ENCODE measurements at regions not wholly inside any gene's neighbourhood (a gene's known extent, or its start where the extent isn't known, plus 50 kb on each side); places are given as distances from the start of the nearest gene placed in this dataset.

DNA sequence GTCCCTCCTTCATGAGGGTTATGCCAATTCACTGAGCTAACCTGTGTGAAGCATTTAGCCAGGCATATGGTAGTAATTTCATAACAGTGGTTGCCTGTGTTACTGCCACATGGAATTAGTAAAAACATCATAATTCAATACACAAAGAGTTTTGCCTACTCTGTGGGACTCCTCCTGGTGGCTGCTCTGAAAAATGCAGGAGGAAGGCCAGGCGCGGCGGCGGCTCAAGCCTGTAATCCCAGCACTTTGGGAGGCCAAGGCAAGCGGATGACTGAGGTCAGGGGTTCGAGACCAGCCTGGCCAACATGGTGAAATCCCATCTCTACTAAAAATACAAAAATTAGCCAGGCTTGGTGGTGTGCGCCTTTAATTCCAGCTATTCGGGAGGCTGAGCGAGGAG, 547.3 kb downstream of the CDK5RAP2 start:
- Mint-ChIP-seq H3K27me3 (no peaks in the 10 kb centered on the region), H3K9me3 (peaks cover 0 to 5% (median 0%) of the 10 kb centered on the region in 7 donors), H3K4me1 (no peaks in the 10 kb centered on the region), H3K4me3 (no peak overlapping the region), H3K27ac (no peak overlapping the region), H3K36me3 (no peaks in the 10 kb centered on the region)
- Histone ChIP-seq H3K27me3 (ENCODE audit: control insufficient read depth, insufficient read depth, low read length) (no peaks in the 10 kb centered on the region), H3K36me3 (ENCODE audit: control insufficient read depth, insufficient read depth, low read length) (no peaks in the 10 kb centered on the region), H3K4me3 (ENCODE audit: low read depth, low read length) (no peak overlapping the region), H3K9me3 (ENCODE audit: control insufficient read depth in 2 of 2, low read length in 2 of 2) (no peaks in the 10 kb centered on the region), H3K27ac (ENCODE audit: insufficient read depth, low read length, poor library complexity, severe bottlenecking) (no peak overlapping the region), H3K4me1 (ENCODE audit: control insufficient read depth, insufficient read depth, low read length, poor library complexity, severe bottlenecking) (no peaks in the 10 kb centered on the region)
- ATAC-seq (ENCODE audit: low read depth in 2 of 2) (no peak), DNase-seq (no peak)

DNA sequence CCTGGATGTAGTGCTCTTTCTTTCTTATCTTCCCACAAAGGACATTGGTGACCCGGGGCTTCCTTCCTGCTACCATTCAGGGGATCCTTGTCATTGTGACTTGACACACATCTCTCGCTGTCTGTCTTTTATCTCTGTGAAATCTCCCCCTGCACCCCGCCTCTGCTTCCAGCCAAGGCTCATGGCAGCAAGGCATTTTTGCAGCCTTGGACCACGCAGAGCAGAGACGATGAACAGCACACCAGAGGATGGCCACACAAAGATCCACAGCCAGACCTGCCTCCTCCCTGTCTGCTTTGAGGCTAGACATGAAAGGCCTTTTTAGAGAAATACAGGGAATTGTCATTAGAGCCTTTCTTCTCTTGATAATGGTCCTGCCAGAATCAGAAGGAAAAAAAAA, 549.1 kb downstream of the CDK5RAP2 start:
- Mint-ChIP-seq H3K27ac (no peak overlapping the region), H3K4me3 (no peak overlapping the region), H3K27me3 (no peaks in the 10 kb centered on the region), H3K36me3 (no peaks in the 10 kb centered on the region), H3K4me1 (no peaks in the 10 kb centered on the region), H3K9me3 (peaks cover 0 to 5% (median 0%) of the 10 kb centered on the region in 7 donors)
- no peak overlapping the region for H3K27ac ChIP-seq (ENCODE audit: insufficient read depth, low read length, poor library complexity, severe bottlenecking)
- no peaks in the 10 kb centered on the region for H3K4me1 ChIP-seq (ENCODE audit: control insufficient read depth, insufficient read depth, low read length, poor library complexity, severe bottlenecking)
- no peaks in the 10 kb centered on the region for H3K27me3 ChIP-seq (ENCODE audit: control insufficient read depth, insufficient read depth, low read length)
- no peaks in the 10 kb centered on the region for H3K36me3 ChIP-seq (ENCODE audit: control insufficient read depth, insufficient read depth, low read length)
- DNase-seq, result no peak
- no peak for ATAC-seq (ENCODE audit: low read depth in 2 of 2)
- no peak overlapping the region for H3K4me3 ChIP-seq (ENCODE audit: low read depth, low read length)
- no peaks in the 10 kb centered on the region for H3K9me3 ChIP-seq (ENCODE audit: control insufficient read depth in 2 of 2, low read length in 2 of 2)

DNA sequence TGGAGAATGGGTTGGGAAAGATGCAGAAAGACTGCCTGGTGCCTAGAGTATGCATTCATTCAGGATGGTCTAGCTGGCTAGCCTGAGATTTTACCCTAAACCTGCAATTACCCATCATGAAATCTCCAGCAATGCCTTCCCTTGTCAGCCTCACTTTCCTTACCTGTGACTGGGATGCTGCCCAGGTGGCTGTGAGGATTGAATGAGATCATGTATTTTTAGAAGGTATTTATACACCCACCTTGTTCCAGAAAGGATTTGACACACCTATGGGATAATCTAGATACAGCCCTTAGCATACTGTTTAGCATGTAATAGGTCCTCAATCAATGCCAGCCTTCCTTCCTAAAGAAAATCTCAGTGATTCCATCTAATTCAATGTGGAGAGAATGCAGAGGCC, 561.4 kb downstream of the CDK5RAP2 start:
- no peak overlapping the region for H3K4me3 ChIP-seq (ENCODE audit: low read depth, low read length)
- no peak overlapping the region for H3K27ac ChIP-seq (ENCODE audit: insufficient read depth, low read length, poor library complexity, severe bottlenecking)
- H3K27ac Mint-ChIP-seq, result no peak overlapping the region
- no peaks in the 10 kb centered on the region for H3K4me1 Mint-ChIP-seq
- DNase-seq, result no peak
- peaks cover 0 to 6% (median 0%) of the 10 kb centered on the region in 7 donors for H3K9me3 Mint-ChIP-seq
- H3K9me3 ChIP-seq (ENCODE audit: control insufficient read depth in 2 of 2, low read length in 2 of 2), result no peaks in the 10 kb centered on the region
- peaks cover 4% of the 10 kb centered on the region for H3K27me3 Mint-ChIP-seq
- no peak for ATAC-seq (ENCODE audit: low read depth in 2 of 2)
- H3K36me3 ChIP-seq (ENCODE audit: control insufficient read depth, insufficient read depth, low read length), result no peaks in the 10 kb centered on the region
- no peak overlapping the region for H3K4me3 Mint-ChIP-seq
- H3K36me3 Mint-ChIP-seq, result no peaks in the 10 kb centered on the region
- no peaks in the 10 kb centered on the region for H3K4me1 ChIP-seq (ENCODE audit: control insufficient read depth, insufficient read depth, low read length, poor library complexity, severe bottlenecking)
- no peaks in the 10 kb centered on the region for H3K27me3 ChIP-seq (ENCODE audit: control insufficient read depth, insufficient read depth, low read length)

DNA sequence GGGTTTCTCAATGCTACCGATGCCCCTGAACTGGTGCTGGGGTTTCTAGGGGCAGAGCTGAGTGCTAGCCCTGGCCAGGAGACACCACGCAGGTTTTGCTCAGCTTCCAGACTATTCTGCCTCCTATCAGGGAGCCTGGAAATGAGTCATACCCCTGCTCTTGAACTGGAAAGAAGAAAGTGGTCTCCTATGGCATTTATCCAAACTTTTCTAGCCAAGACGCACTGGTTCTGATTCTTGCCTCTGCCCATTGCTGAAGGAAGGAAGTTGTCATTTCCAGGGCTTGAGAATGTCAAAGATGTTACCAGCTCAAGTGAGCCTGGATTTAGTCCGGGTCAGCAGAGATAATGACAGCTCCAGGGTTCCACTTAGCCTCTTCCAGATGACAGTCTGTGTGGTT, 561.9 kb downstream of the CDK5RAP2 start:
- H3K4me3 ChIP-seq (ENCODE audit: low read depth, low read length), result no peak overlapping the region
- H3K36me3 Mint-ChIP-seq, result no peaks in the 10 kb centered on the region
- H3K36me3 ChIP-seq (ENCODE audit: control insufficient read depth, insufficient read depth, low read length), result no peaks in the 10 kb centered on the region
- H3K4me1 ChIP-seq (ENCODE audit: control insufficient read depth, insufficient read depth, low read length, poor library complexity, severe bottlenecking), result no peaks in the 10 kb centered on the region
- H3K9me3 ChIP-seq (ENCODE audit: control insufficient read depth in 2 of 2, low read length in 2 of 2), result no peaks in the 10 kb centered on the region
- no peak overlapping the region for H3K4me3 Mint-ChIP-seq
- no peak overlapping the region for H3K27ac Mint-ChIP-seq
- H3K4me1 Mint-ChIP-seq, result no peaks in the 10 kb centered on the region
- no peak for ATAC-seq (ENCODE audit: low read depth in 2 of 2)
- no peak overlapping the region for H3K27ac ChIP-seq (ENCODE audit: insufficient read depth, low read length, poor library complexity, severe bottlenecking)
- no peaks in the 10 kb centered on the region for H3K27me3 ChIP-seq (ENCODE audit: control insufficient read depth, insufficient read depth, low read length)
- no peak for DNase-seq
- peaks cover 0 to 6% (median 0%) of the 10 kb centered on the region in 7 donors for H3K9me3 Mint-ChIP-seq
- H3K27me3 Mint-ChIP-seq, result peaks cover 4% of the 10 kb centered on the region

DNA sequence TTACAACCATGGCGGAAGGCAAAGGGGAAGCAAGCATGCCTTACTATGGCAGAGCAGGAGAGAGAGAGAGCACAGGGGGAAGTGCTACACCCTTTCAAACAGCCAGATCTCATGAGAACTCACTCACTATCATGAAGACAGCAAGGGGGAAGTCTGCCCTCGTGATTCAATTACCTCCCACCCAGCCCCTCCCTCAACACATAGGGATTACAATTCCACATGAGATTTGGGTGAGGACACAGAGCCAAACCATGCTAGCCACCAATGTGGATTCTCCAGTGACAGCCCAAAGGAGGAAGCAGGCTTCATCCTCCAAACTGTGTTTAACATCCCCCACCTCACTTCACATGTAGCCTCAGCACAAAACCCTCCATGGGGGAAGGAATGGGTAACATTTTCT, 563.7 kb downstream of the CDK5RAP2 start:
- Histone ChIP-seq H3K27ac (ENCODE audit: insufficient read depth, low read length, poor library complexity, severe bottlenecking) (no peak overlapping the region), H3K36me3 (ENCODE audit: control insufficient read depth, insufficient read depth, low read length) (no peaks in the 10 kb centered on the region), H3K4me1 (ENCODE audit: control insufficient read depth, insufficient read depth, low read length, poor library complexity, severe bottlenecking) (no peaks in the 10 kb centered on the region), H3K9me3 (ENCODE audit: control insufficient read depth in 2 of 2, low read length in 2 of 2) (no peaks in the 10 kb centered on the region), H3K27me3 (ENCODE audit: control insufficient read depth, insufficient read depth, low read length) (no peaks in the 10 kb centered on the region), H3K4me3 (ENCODE audit: low read depth, low read length) (no peak overlapping the region)
- H3K27ac Mint-ChIP-seq, result no peak overlapping the region
- DNase-seq (no peak), ATAC-seq (ENCODE audit: low read depth in 2 of 2) (no peak)
- no peaks in the 10 kb centered on the region for H3K4me1 Mint-ChIP-seq
- H3K36me3 Mint-ChIP-seq, result no peaks in the 10 kb centered on the region
- peaks cover 0 to 7% (median 0%) of the 10 kb centered on the region in 7 donors for H3K9me3 Mint-ChIP-seq
- peaks cover 4% of the 10 kb centered on the region for H3K27me3 Mint-ChIP-seq
- no peak overlapping the region for H3K4me3 Mint-ChIP-seq

DNA sequence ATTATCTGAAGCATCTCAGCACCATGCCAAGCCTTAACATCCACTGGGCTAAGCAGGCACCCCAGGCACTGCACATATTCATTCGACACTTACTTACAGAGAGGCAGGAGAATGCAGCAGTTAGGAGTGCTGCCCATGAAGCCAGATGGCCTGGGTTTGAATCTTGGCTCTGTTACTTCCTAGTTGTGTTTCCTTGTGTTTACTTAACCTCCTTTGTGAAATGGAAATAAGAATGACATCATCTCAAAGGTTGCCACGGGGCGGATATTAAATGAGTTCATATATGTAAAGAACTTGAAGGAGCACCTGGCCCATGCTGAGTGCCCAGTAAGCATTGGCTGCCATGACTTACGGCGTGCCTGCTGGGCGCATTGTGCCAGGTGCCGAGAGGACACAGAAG, 565.2 kb downstream of the CDK5RAP2 start:
- Histone ChIP-seq H3K9me3 (ENCODE audit: control insufficient read depth in 2 of 2, low read length in 2 of 2) (no peaks in the 10 kb centered on the region), H3K4me3 (ENCODE audit: low read depth, low read length) (no peak overlapping the region), H3K27me3 (ENCODE audit: control insufficient read depth, insufficient read depth, low read length) (no peaks in the 10 kb centered on the region), H3K36me3 (ENCODE audit: control insufficient read depth, insufficient read depth, low read length) (no peaks in the 10 kb centered on the region), H3K27ac (ENCODE audit: insufficient read depth, low read length, poor library complexity, severe bottlenecking) (no peak overlapping the region), H3K4me1 (ENCODE audit: control insufficient read depth, insufficient read depth, low read length, poor library complexity, severe bottlenecking) (no peaks in the 10 kb centered on the region)
- no peaks in the 10 kb centered on the region for H3K4me1 Mint-ChIP-seq
- no peak overlapping the region for H3K4me3 Mint-ChIP-seq
- H3K36me3 Mint-ChIP-seq, result no peaks in the 10 kb centered on the region
- H3K27me3 Mint-ChIP-seq, result peaks cover 4% of the 10 kb centered on the region
- no peak overlapping the region for H3K27ac Mint-ChIP-seq
- peaks cover 0 to 4% (median 0%) of the 10 kb centered on the region in 7 donors for H3K9me3 Mint-ChIP-seq
- no peak for DNase-seq
- ATAC-seq (ENCODE audit: low read depth in 2 of 2), result no peak

DNA sequence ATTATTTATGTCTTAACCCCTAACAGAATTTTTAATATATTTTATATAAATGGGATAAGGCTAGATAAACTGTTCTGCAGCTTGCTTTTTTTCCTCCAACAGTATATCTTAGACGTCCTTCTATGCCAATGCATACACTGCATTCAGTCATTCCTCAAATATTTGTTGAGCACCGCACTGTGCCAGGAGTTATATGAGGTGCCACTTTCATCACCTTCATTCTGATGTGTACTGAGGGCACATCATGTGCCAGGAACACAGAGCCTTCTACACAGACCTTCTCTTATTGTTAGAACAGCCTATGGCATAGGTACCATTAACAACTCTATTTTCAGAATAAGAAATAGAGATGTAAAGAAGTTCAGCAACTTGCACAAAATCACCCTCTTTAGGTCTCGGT, 570.1 kb downstream of the CDK5RAP2 start:
- no peak overlapping the region for H3K27ac Mint-ChIP-seq
- no peaks in the 10 kb centered on the region for H3K27me3 ChIP-seq (ENCODE audit: control insufficient read depth, insufficient read depth, low read length)
- H3K36me3 Mint-ChIP-seq, result no peaks in the 10 kb centered on the region
- H3K9me3 Mint-ChIP-seq, result peaks cover 0 to 6% (median 0%) of the 10 kb centered on the region in 7 donors
- H3K4me3 ChIP-seq (ENCODE audit: low read depth, low read length), result no peak overlapping the region
- H3K36me3 ChIP-seq (ENCODE audit: control insufficient read depth, insufficient read depth, low read length), result no peaks in the 10 kb centered on the region
- H3K9me3 ChIP-seq (ENCODE audit: control insufficient read depth in 2 of 2, low read length in 2 of 2), result no peaks in the 10 kb centered on the region
- H3K27me3 Mint-ChIP-seq, result peaks cover 10% of the 10 kb centered on the region
- H3K27ac ChIP-seq (ENCODE audit: insufficient read depth, low read length, poor library complexity, severe bottlenecking), result no peak overlapping the region
- H3K4me3 Mint-ChIP-seq, result no peak overlapping the region
- H3K4me1 ChIP-seq (ENCODE audit: control insufficient read depth, insufficient read depth, low read length, poor library complexity, severe bottlenecking), result no peaks in the 10 kb centered on the region
- ATAC-seq (ENCODE audit: low read depth in 2 of 2), result no peak
- DNase-seq, result no peak
- no peaks in the 10 kb centered on the region for H3K4me1 Mint-ChIP-seq

DNA sequence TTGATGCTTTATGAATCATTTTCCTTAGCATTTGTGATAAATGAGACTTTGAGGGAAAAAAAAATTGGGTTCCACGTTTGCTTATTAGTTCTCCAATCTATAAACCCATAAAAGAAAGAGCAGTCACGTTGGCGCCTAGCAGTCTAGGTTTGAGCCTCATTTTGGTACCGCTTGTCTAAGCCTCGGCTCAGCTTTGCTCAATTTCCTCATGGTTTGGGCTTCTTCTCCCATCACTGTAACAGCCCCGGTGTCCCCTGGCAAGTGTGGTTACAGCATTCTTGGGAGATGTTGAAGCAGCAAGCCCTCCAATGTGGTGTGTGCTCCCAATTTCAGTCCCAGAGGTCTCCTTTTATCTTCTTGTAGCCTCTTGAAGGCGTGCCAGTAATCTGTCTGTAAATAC, 578.4 kb downstream of the CDK5RAP2 start:
- no peak overlapping the region for H3K4me3 ChIP-seq (ENCODE audit: low read depth, low read length)
- no peak overlapping the region for H3K27ac ChIP-seq (ENCODE audit: insufficient read depth, low read length, poor library complexity, severe bottlenecking)
- H3K36me3 Mint-ChIP-seq, result no peaks in the 10 kb centered on the region
- peaks cover 0 to 4% (median 0%) of the 10 kb centered on the region in 7 donors for H3K9me3 Mint-ChIP-seq
- DNase-seq (no peak), ATAC-seq (ENCODE audit: low read depth in 2 of 2) (no peak)
- no peaks in the 10 kb centered on the region for H3K4me1 Mint-ChIP-seq
- no peaks in the 10 kb centered on the region for H3K4me1 ChIP-seq (ENCODE audit: control insufficient read depth, insufficient read depth, low read length, poor library complexity, severe bottlenecking)
- no peaks in the 10 kb centered on the region for H3K27me3 ChIP-seq (ENCODE audit: control insufficient read depth, insufficient read depth, low read length)
- no peak overlapping the region for H3K4me3 Mint-ChIP-seq
- H3K27ac Mint-ChIP-seq, result no peak overlapping the region
- no peaks in the 10 kb centered on the region for H3K9me3 ChIP-seq (ENCODE audit: control insufficient read depth in 2 of 2, low read length in 2 of 2)
- no peaks in the 10 kb centered on the region for H3K36me3 ChIP-seq (ENCODE audit: control insufficient read depth, insufficient read depth, low read length)
- no peaks in the 10 kb centered on the region for H3K27me3 Mint-ChIP-seq
